ENCODE measurements at regions not wholly inside any gene's neighbourhood (a gene's known extent, or its start where the extent isn't known, plus 50 kb on each side); places are given as distances from the start of the nearest gene placed in this dataset.
A peak's percentile ranks its signal among the peaks of the same experiment; 100 is the strongest.

DNA sequence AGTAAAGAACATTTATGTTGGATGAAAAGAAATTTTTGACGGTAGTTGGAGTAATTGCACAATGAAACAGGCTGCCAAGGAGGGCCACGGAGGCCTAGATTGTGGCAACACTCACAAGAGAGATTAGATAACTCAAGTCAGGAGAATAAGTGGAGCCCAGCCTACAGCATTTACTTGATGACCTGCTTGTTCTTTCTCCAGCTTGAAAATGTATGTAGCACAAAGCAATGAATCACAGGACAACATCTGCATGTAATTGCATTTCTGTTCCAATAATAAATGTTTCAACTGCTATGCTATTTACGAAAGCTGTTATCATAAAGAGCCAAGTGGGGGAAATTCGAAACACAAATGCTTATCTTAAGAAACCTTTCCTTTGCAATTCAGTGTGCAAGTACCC is 221.2 kb upstream of the MID1 start:
- TF ChIP-seq, protein P1, sequence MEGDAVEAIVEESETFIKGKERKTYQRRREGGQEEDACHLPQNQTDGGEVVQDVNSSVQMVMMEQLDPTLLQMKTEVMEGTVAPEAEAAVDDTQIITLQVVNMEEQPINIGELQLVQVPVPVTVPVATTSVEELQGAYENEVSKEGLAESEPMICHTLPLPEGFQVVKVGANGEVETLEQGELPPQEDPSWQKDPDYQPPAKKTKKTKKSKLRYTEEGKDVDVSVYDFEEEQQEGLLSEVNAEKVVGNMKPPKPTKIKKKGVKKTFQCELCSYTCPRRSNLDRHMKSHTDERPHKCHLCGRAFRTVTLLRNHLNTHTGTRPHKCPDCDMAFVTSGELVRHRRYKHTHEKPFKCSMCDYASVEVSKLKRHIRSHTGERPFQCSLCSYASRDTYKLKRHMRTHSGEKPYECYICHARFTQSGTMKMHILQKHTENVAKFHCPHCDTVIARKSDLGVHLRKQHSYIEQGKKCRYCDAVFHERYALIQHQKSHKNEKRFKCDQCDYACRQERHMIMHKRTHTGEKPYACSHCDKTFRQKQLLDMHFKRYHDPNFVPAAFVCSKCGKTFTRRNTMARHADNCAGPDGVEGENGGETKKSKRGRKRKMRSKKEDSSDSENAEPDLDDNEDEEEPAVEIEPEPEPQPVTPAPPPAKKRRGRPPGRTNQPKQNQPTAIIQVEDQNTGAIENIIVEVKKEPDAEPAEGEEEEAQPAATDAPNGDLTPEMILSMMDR (IDR thresholded peaks at IDR 0.05; ENCODE audit: unreplicated experiment in 3 of 3): no peak
- H3K4me3 Mint-ChIP-seq: no peak overlapping the region
- no peaks in the 10 kb centered on the region for H3K27me3 Mint-ChIP-seq (ENCODE audit: low read depth)
- H3K27ac Mint-ChIP-seq: peak overlapping the region in 1 of 3 experiments; percentile 36
- H3K4me1 Mint-ChIP-seq: peaks cover 9% of the 10 kb centered on the region
- peaks cover 9% of the 10 kb centered on the region for H3K9me3 Mint-ChIP-seq
- H3K36me3 Mint-ChIP-seq (ENCODE audit: low read depth): no peaks in the 10 kb centered on the region

DNA sequence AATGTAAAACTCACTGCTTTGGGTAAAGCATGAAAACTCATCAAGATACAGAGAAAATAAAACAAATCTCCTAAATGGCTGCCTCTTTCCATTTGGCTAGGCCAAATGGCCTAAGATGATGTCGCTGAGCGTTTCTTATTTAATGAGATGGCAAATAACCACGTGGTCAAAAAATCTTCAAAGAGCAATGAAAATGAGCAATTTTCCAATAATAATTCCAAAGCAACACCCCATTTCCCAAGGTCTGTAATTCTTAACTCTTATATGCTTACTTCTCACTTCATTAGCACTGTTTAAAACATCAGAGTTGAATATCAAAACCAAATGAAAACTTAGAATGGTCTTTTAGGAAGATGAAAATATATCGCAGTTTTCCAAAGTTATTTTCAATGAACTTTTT is 222.3 kb upstream of the MID1 start:
- TF ChIP-seq, protein P1 (IDR thresholded peaks at IDR 0.05; ENCODE audit: unreplicated experiment in 3 of 3): no peak
- Mint-ChIP-seq H3K27ac (no peak overlapping the region), H3K27me3 (ENCODE audit: low read depth) (no peaks in the 10 kb centered on the region), H3K4me3 (no peak overlapping the region), H3K4me1 (peaks cover 9% of the 10 kb centered on the region), H3K9me3 (peaks cover 6% of the 10 kb centered on the region), H3K36me3 (ENCODE audit: low read depth) (no peaks in the 10 kb centered on the region)

DNA sequence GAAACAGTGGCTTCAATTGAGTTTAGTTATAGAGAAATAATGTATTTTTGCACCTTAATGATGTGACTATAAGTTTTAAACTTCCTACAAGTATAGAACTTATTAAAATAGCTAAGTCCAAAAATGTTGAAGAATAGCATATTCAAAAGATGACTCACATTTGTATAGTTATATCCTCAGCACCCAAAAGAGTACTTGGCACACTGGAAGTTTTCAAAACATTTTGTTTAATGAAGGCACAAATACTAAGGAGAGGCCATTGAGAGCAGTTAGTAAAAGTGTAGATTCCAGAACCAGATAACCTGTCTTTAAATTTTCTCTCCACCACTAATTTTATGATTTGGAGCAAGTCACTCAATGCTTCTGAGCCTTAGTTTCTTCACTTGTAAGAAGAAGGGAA is 226.9 kb upstream of the MID1 start:
- H3K4me1 Mint-ChIP-seq: no peaks in the 10 kb centered on the region
- TF ChIP-seq, protein P1 (IDR thresholded peaks at IDR 0.05; ENCODE audit: unreplicated experiment in 3 of 3): no peak
- no peaks in the 10 kb centered on the region for H3K36me3 Mint-ChIP-seq (ENCODE audit: low read depth)
- H3K9me3 Mint-ChIP-seq: peaks cover 2% of the 10 kb centered on the region
- no peak overlapping the region for H3K4me3 Mint-ChIP-seq
- H3K27ac Mint-ChIP-seq: no peak overlapping the region
- no peaks in the 10 kb centered on the region for H3K27me3 Mint-ChIP-seq (ENCODE audit: low read depth)

DNA sequence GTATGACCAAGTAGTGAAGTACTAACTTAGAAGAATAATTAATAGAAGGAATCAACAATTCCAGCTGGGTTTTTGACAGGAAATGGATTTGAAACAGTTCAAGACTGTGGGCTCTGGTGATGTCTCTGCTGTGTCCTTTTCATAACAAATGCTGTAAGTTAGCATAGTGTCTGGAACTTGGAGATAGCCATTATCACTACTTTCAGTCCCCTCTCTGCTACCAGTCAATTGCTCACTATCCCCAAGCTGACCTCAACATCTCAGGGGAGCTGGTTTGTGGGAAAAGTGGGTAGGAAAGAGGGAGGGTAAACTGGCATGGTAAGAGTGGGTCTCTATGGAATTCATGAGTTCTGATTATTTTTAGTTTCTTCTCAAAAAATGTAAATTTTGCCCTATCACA is 231.4 kb upstream of the MID1 start:
- Mint-ChIP-seq H3K36me3 (ENCODE audit: low read depth) (no peaks in the 10 kb centered on the region), H3K4me1 (peaks cover 17% of the 10 kb centered on the region), H3K4me3 (no peak overlapping the region), H3K27me3 (ENCODE audit: low read depth) (no peaks in the 10 kb centered on the region), H3K9me3 (peaks cover 2% of the 10 kb centered on the region), H3K27ac (no peak overlapping the region)
- TF ChIP-seq, protein P1 (IDR thresholded peaks at IDR 0.05; ENCODE audit: unreplicated experiment in 3 of 3): no peak

DNA sequence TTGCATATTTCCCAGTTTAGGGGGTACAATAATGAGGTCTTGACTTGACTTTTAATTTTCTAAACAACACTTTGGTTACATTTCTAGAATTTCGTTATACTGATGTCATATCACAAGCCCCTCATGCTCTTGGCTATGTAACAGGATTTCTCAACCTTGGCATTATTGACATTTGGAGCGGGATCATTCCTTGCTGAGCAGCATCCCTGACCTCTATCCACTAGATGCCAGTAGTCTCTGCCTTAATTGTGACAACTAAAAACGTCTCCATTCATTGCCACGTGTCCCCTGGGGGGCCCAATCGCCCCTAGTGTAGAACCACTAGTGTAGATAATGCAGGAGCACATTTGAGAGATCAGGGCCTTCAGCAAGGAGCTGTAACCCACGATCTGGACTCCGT is 234.2 kb upstream of the MID1 start:
- H3K9me3 Mint-ChIP-seq: peaks cover 5% of the 10 kb centered on the region
- H3K4me3 Mint-ChIP-seq: no peak overlapping the region
- H3K27me3 Mint-ChIP-seq (ENCODE audit: low read depth): no peaks in the 10 kb centered on the region
- no peaks in the 10 kb centered on the region for H3K36me3 Mint-ChIP-seq (ENCODE audit: low read depth)
- peaks cover 20% of the 10 kb centered on the region for H3K4me1 Mint-ChIP-seq
- peak overlapping the region in 1 of 3 experiments; percentile 24 for H3K27ac Mint-ChIP-seq
- TF ChIP-seq, protein P1 (IDR thresholded peaks at IDR 0.05; ENCODE audit: unreplicated experiment in 3 of 3): no peak

DNA sequence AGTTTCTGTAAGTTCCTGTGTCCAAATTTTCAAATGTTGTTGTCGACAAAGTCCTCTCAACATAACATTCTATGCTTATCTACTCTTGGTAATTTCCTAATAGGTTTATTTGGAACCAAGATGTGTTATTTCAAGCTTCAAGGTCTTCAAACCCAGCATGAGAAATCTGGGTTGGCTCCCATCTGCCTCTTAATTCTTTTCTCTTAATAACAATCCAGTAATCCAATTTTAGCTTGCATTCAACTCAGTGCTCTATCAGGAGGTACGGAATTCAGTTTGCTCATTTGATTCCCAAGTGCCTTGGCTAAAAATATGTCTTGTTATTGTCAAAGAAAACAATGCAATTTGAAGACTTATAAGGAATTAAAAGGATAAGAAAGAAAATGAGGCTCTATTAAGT is 235.5 kb upstream of the MID1 start:
- peaks cover 20% of the 10 kb centered on the region for H3K4me1 Mint-ChIP-seq
- peaks cover 4% of the 10 kb centered on the region for H3K9me3 Mint-ChIP-seq

More for the DNA sequence above, 235.5 kb upstream of the MID1 start:
- no peaks in the 10 kb centered on the region for H3K27me3 Mint-ChIP-seq (ENCODE audit: low read depth)
- no peak overlapping the region for H3K4me3 Mint-ChIP-seq
- H3K36me3 Mint-ChIP-seq (ENCODE audit: low read depth): no peaks in the 10 kb centered on the region
- TF ChIP-seq, protein P1 (IDR thresholded peaks at IDR 0.05; ENCODE audit: unreplicated experiment in 3 of 3): no peak
- peak overlapping the region in 1 of 3 experiments; percentile 62 for H3K27ac Mint-ChIP-seq

Data from nephron (organoid).